NCI-H460 (cell line): ENCODE measurements at regions not wholly inside any gene's neighbourhood (a gene's known extent, or its start where the extent isn't known, plus 50 kb on each side); places are given as distances from the start of the nearest gene placed in this dataset.
"Not testable (repeated sequence)": the region's sequence is repeated elsewhere in the genome, so short reads cannot be mapped to it uniquely, and the experiment has no call there.

ENCODE experiments used
- DNase-seq: peaks from one replicate; pipeline ENCODE4 v3.0.0-alpha.2; 2016; ENCODE audit warnings: low read depth; ENCODE audit errors: extremely low read depth

GRCh38 chr19:7400815-7401214, 52.1 kb downstream of the ARHGEF18 start:
- DNase-seq = no peak

- DNase-seq = no peak
Observed at GRCh38 chr19:7401694-7402093, 53.0 kb downstream of the ARHGEF18 start.

- not testable (repeated sequence) for DNase-seq
Observed at GRCh38 chr19:7405482-7405881, 56.7 kb downstream of the ARHGEF18 start.

- no peak for DNase-seq
Observed at GRCh38 chr19:7408251-7408650, 59.5 kb downstream of the ARHGEF18 start.

- no peak for DNase-seq
Observed at GRCh38 chr19:7410946-7411345, 62.2 kb downstream of the ARHGEF18 start.

GRCh38 chr19:7413629-7414028, 64.9 kb downstream of the ARHGEF18 start:
- no peak for DNase-seq

- DNase-seq = peak; percentile 38
Observed at GRCh38 chr19:7415163-7415856, 66.6 kb downstream of the ARHGEF18 start.

GRCh38 chr19:7415857-7416371, 67.2 kb downstream of the ARHGEF18 start:
- no peak for DNase-seq

GRCh38 chr19:7417671-7418324, 69.1 kb downstream of the ARHGEF18 start:
- no peak for DNase-seq

DNA sequence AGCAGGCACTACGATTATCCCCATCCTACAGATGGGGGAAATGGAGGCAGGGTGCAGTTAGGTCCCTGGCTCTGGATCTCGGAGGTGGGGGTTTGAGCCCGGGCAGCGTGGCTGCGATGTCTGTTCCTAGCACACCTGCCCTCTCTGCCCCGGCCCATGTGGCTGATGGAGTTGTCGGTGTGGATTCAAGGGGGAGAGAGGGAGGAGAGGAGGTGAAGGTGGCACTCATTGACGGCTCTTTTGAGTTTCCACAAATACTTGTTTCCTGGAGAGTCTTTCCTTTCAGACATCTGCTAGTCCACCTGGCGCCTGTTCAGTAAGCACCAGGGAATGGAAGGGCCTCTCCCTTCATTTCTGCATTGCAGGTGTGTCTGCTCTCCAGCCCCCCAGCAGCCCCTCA, 69.9 kb downstream of the ARHGEF18 start:
- DNase-seq = no peak

DNA sequence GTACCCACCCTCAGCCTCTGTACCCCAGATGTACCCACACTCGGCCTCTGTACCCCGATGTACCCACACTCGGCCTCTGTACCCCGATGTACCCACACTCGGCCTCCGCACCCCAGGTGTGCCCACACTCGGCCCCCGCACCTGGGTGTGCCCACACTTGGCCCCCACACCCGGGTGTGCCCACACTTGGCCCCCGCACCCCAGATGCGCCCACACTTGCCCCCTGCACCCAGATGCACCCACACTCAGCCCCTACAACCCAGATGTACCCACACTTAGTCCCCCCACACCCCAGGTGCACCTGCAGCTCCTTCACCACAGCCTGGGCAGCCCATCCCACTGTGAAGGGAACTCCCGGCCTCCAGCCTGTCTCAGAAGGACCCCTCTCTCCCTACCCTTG, 69.7 kb downstream of the PEX11G start:
- no peak for DNase-seq

DNA sequence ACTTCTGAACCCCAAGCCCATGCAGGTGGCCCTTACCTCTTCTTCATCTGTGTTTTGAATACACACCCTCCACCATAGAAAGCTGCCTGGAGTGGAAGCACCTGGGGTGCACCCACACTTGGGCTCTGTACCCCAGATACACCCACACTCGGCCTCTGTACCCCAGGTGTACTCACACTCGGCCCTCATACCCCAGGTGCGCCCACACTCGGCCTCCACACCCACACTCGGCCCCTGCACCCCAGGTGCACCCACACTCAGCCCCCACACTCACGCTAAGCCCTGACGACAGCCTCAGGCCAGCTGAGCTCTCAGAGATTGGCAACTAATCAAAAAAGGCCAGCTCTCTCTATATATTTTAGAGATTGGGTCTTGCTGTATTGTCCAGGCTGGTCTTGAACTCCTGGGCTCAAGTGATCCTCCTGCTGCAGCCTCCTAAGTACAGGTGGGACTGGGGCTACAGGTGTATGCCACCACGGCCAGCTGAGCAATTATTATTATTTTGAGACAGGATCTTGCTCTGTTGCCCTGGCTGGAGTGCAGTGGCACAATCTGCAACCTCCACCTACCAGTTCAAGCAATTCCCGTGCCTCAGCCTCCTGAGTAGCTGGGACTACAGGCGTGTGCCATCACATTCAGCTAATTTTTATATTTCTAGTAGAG, 68.9 kb downstream of the PEX11G start:
- no peak for DNase-seq

DNA sequence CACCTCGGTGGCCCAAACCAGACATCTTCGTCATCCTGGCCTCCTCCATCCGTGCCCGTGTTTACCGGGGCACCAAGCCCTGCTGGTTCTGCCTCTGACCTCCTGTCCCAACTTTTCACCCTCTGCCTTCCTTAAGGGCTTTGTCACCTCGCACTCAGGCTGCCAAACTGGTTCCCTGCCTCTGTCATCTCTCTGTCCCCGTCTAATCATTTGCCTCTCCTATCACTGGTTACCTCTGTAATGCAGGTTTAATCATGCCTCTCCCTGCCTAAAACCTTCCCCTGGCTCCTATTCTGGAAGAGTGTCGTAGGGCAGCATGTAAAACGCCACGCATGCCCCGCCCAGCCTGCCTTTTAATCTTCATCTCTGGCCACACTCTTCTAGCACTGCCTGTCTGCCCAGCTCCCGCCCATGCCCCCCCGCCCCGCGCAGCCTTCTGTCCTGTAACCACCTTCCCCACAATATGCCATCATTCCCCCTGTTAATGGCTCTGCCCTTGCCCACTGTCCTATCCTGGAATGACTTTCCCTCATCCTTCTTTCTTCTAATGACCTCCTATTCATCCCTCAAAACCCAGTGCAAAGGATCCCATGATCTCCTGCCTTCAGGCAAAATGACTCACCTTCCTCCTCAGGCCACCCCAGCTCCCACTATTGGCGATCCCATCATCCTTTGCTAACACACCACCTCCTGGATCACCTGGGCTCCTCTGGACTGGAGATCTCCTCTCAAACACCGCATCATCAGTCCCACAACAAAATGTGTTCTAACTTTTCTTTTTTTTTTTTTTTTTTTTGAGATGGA, 66.7 kb downstream of the PEX11G start:
- no peak for DNase-seq
